Spleen (tissue), 11 donors: ENCODE measurements at regions not wholly inside any gene's neighbourhood (a gene's known extent, or its start where the extent isn't known, plus 50 kb on each side); places are given as distances from the start of the nearest gene placed in this dataset.

Experiments
- DNase-seq: peaks from one replicate; pipeline ENCODE4 v3.0.0-alpha.2; 2020
- H3K27ac ChIP-seq, 8 donors: fragments of 200-600 bp; sonication (generic) in 7 of 8; 1 replicate in 4 of 8; 2 replicates in 4 of 8; pipeline versions ENCODE4 v1.5.0 to v1.8.0; 2016 to 2021; ENCODE audit warnings: inconsistent platforms in 4 of 8, mild to moderate bottlenecking in 4 of 8, moderate library complexity in 1 of 8
- H3K27me3 ChIP-seq, 7 donors: fragments of 200-600 bp; sonication (generic) in 6 of 7; replicated peaks in 1 of 7; 1 replicate in 4 of 7; 2 replicates in 3 of 7; pipeline versions ENCODE4 v1.5.0 to v1.8.0; 2016 to 2021; ENCODE audit warnings: inconsistent platforms in 3 of 7, mild to moderate bottlenecking in 1 of 7
- H3K36me3 ChIP-seq, 6 donors: fragments of 200-600 bp; sonication (generic) in 5 of 6; 1 replicate in 4 of 6; 2 replicates in 2 of 6; pipeline versions ENCODE4 v1.5.0 to v1.8.0; 2016 to 2021; ENCODE audit warnings: inconsistent platforms in 2 of 6
- H3K4me1 ChIP-seq, 6 donors: fragments of 200-600 bp; sonication (generic) in 5 of 6; 1 replicate in 3 of 6; 2 replicates in 3 of 6; pipeline versions ENCODE4 v1.5.0 to v1.8.0; 2016 to 2021; ENCODE audit warnings: inconsistent platforms in 3 of 6
- H3K4me3 ChIP-seq, 8 donors: fragments of 200-600 bp; sonication (generic) in 7 of 8; 1 replicate in 4 of 8; 2 replicates in 4 of 8; pipeline versions ENCODE4 v1.5.0 to v1.8.0; 2016 to 2021; ENCODE audit warnings: inconsistent platforms in 4 of 8, mild to moderate bottlenecking in 4 of 8, moderate library complexity in 2 of 8
- H3K9me3 ChIP-seq, 8 donors: fragments of 200-600 bp; sonication (generic) in 7 of 8; 1 replicate in 4 of 8; 2 replicates in 4 of 8; pipeline versions ENCODE4 v1.5.0 to v1.8.0; 2016 to 2021; ENCODE audit warnings: inconsistent platforms in 4 of 8
- POLR2A ChIP-seq, 3 donors: fragments of 450-650 bp; IDR thresholded peaks; one replicate each; pipeline ENCODE4 v1.5.1; 2017; ENCODE audit warnings: antibody characterized with exemption in 3 of 3, mild to moderate bottlenecking in 1 of 3
- POLR2AphosphoS5 ChIP-seq, 3 donors: sonication (generic); formaldehyde crosslinking; IDR thresholded peaks; one replicate each; pipeline ENCODE4 v1.5.1; 2017; ENCODE audit warnings: antibody characterized with exemption in 3 of 3
- WGBS, 5 donors: extraction: QIAGEN DNeasy Blood & Tissue Kit in 3 of 5; methylation state at CpG; one replicate each; pipeline versions ENCODE4 v1.1.5 to v1.1.7; 2013 to 2018; 5-methylcytosine and 5-hydroxymethylcytosine counted together
- intact Hi-C: fragments of 100-400 bp; cut with DNase I; formaldehyde crosslinking; loops from one replicate; pipeline ENCODE4 v1.15.0; 2023; ENCODE audit warnings: low total_unique reads
- TF ChIP-seq, protein P1 (sequence below), 11 experiments: fragments of 200-600 bp in 7 of 11; fragments of 450-650 bp in 4 of 11; sonication (generic) in 4 of 11; IDR thresholded peaks in 8 of 11; conservative IDR thresholded peaks in 3 of 11; 1 replicate in 7 of 11; 2 replicates in 4 of 11; pipeline versions ENCODE4 v1.4.0 to v1.8.0; 2016 to 2021; ENCODE audit warnings: antibody characterized with exemption in 11 of 11, inconsistent platforms in 4 of 11, mild to moderate bottlenecking in 1 of 11
- donor health status: healthy with polysubstance abuse.
- donor health status: DM: no; HTN: no; CAD: no; lungs with moderate emphysema.
- donor health status: DM: no; HTN: no; CAD: no.
- donor health status: Bipolar disorder and iron deficiency.
- donor health status: healthy.
- donor health status: DM: no; HTN: no; CAD: no.
- donor health status: DM: yes; HTN: yes; CAD: no.

- DNase-seq = no peak
- Histone ChIP-seq H3K27me3 (no peaks in the 10 kb centered on the region), H3K36me3 (no peaks in the 10 kb centered on the region), H3K27ac (no peak overlapping the region), H3K4me1 (no peaks in the 10 kb centered on the region), H3K4me3 (no peak overlapping the region), H3K9me3 (no peaks in the 10 kb centered on the region)
- TF ChIP-seq POLR2AphosphoS5 (IDR thresholded peaks at IDR 0.05) (no peak), POLR2A (IDR thresholded peaks at IDR 0.05) (no peak)
- TF ChIP-seq, protein P1, sequence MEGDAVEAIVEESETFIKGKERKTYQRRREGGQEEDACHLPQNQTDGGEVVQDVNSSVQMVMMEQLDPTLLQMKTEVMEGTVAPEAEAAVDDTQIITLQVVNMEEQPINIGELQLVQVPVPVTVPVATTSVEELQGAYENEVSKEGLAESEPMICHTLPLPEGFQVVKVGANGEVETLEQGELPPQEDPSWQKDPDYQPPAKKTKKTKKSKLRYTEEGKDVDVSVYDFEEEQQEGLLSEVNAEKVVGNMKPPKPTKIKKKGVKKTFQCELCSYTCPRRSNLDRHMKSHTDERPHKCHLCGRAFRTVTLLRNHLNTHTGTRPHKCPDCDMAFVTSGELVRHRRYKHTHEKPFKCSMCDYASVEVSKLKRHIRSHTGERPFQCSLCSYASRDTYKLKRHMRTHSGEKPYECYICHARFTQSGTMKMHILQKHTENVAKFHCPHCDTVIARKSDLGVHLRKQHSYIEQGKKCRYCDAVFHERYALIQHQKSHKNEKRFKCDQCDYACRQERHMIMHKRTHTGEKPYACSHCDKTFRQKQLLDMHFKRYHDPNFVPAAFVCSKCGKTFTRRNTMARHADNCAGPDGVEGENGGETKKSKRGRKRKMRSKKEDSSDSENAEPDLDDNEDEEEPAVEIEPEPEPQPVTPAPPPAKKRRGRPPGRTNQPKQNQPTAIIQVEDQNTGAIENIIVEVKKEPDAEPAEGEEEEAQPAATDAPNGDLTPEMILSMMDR (IDR thresholded peaks at IDR 0.05 in 8 of 11, conservative IDR thresholded peaks at IDR 0.05 in 3 of 11) = no peak
- intact Hi-C loops = no loop called here
- WGBS, 5 donors = 79 to 100% (median 87%) methylated on average over 1 of the region's 1 CpG
These were observed 658.0 kb downstream of the TYW1 start for GRCh38 chr7:67654642-67655041.

DNA sequence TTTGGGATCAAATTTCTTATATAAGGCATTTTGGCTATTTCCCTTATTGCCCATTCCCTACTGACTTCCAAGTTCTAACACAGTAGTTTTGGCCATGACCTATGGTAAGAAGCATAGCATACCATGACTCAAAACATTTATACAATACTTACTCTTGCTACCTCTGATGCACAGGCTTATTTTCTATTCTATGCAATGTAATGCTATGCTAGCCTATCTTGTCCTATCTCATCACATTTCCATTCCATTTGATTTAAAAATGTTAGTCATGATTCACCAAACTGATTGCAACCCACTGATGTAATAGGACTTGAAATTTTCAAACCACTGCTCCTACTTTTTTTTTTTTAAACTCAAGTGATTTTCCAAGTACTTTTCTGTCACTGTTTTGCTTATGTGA lies 658.5 kb downstream of the TYW1 start:
- no peaks in the 10 kb centered on the region for H3K4me1 ChIP-seq
- no peaks in the 10 kb centered on the region for H3K9me3 ChIP-seq
- H3K36me3 ChIP-seq = no peaks in the 10 kb centered on the region
- H3K27ac ChIP-seq = no peak overlapping the region
- no peaks in the 10 kb centered on the region for H3K27me3 ChIP-seq
- TF ChIP-seq, protein P1 (IDR thresholded peaks at IDR 0.05 in 8 of 11, conservative IDR thresholded peaks at IDR 0.05 in 3 of 11) = no peak
- no peak for TF ChIP-seq POLR2AphosphoS5 (IDR thresholded peaks at IDR 0.05)
- TF ChIP-seq POLR2A (IDR thresholded peaks at IDR 0.05) = no peak
- H3K4me3 ChIP-seq = no peak overlapping the region
- intact Hi-C loops = no loop called here
- DNase-seq = no peak

- Histone ChIP-seq H3K9me3 (peaks cover 0 to 15% (median 5%) of the 10 kb centered on the region in 8 donors), H3K27me3 (no peaks in the 10 kb centered on the region), H3K27ac (no peak overlapping the region), H3K4me1 (no peaks in the 10 kb centered on the region), H3K4me3 (no peak overlapping the region), H3K36me3 (no peaks in the 10 kb centered on the region)
- intact Hi-C loops = no loop called here
- DNase-seq = no peak
- TF ChIP-seq, protein P1 (IDR thresholded peaks at IDR 0.05 in 8 of 11, conservative IDR thresholded peaks at IDR 0.05 in 3 of 11) = no peak
- no peak for TF ChIP-seq POLR2A (IDR thresholded peaks at IDR 0.05)
- TF ChIP-seq POLR2AphosphoS5 (IDR thresholded peaks at IDR 0.05) = no peak
These were observed 662.5 kb downstream of the TYW1 start for GRCh38 chr7:67659091-67659490.

- Histone ChIP-seq H3K36me3 (no peaks in the 10 kb centered on the region), H3K27me3 (no peaks in the 10 kb centered on the region), H3K9me3 (peaks cover 0 to 15% (median 5%) of the 10 kb centered on the region in 8 donors), H3K4me1 (no peaks in the 10 kb centered on the region), H3K4me3 (no peak overlapping the region), H3K27ac (no peak overlapping the region)
- intact Hi-C loops = no loop called here
- whole genome bisulfite sequencing, 5 donors = 87 to 97% (median 89%) methylated on average over 1 of the region's 1 CpG
- DNase-seq = no peak
- TF ChIP-seq POLR2AphosphoS5 (IDR thresholded peaks at IDR 0.05) (no peak), POLR2A (IDR thresholded peaks at IDR 0.05) (no peak)
- TF ChIP-seq, protein P1 (IDR thresholded peaks at IDR 0.05 in 8 of 11, conservative IDR thresholded peaks at IDR 0.05 in 3 of 11) = no peak
These were observed 666.2 kb downstream of the TYW1 start for GRCh38 chr7:67662804-67663203.
